MM.1S (cell line): ENCODE measurements at regions not wholly inside any gene's neighbourhood (a gene's known extent, or its start where the extent isn't known, plus 50 kb on each side); places are given as distances from the start of the nearest gene placed in this dataset.

Source experiments
- DNase-seq: peaks from one replicate; pipeline ENCODE4 v3.0.0-alpha.2; 2015
- H2AFZ ChIP-seq: fragments of 300-600 bp; sonication (generic); 2 replicates; pipeline ENCODE4 v1.6.0; 2016; ENCODE audit warnings: antibody characterized with exemption, low read length
- H3F3A ChIP-seq: fragments of 300-600 bp; sonication (generic); 2 replicates; pipeline ENCODE4 v1.6.1; 2016; ENCODE audit warnings: mild to moderate bottlenecking, antibody characterized with exemption, low read length, moderate library complexity, mixed read lengths; ENCODE audit not compliant: insufficient read depth
- H3K27ac ChIP-seq: fragments of 300-600 bp; sonication (generic); 2 replicates; pipeline ENCODE4 v1.5.1; 2016; ENCODE audit warnings: mild to moderate bottlenecking, low read length
- H3K27me3 ChIP-seq: fragments of 300-600 bp; sonication (generic); replicated peaks from 2 replicates; pipeline ENCODE4 v1.6.0; 2016; ENCODE audit warnings: low read length; ENCODE audit not compliant: insufficient read depth
- H3K36me3 ChIP-seq: fragments of 300-600 bp; sonication (generic); replicated peaks from 2 replicates; pipeline ENCODE4 v1.6.1; 2016; ENCODE audit warnings: mild to moderate bottlenecking, low read length, mixed read lengths; ENCODE audit not compliant: insufficient read depth
- H3K4me1 ChIP-seq: fragments of 300-600 bp; sonication (generic); 2 replicates; pipeline ENCODE4 v1.6.1; 2016; ENCODE audit warnings: low read length, mixed read lengths
- H3K4me2 ChIP-seq: fragments of 300-600 bp; sonication (generic); 2 replicates; pipeline ENCODE4 v1.6.0; 2016; ENCODE audit warnings: low read depth, low read length
- H3K4me3 ChIP-seq: fragments of 300-600 bp; sonication (generic); 2 replicates; pipeline ENCODE4 v1.5.1; 2016; ENCODE audit warnings: low read length, mixed read lengths
- H3K79me2 ChIP-seq: fragments of 300-600 bp; sonication (generic); 2 replicates; pipeline ENCODE4 v1.6.1; 2016; ENCODE audit warnings: mixed run types, low read length, mixed read lengths
- H3K9ac ChIP-seq: fragments of 300-600 bp; sonication (generic); 2 replicates; pipeline ENCODE4 v1.6.1; 2016; ENCODE audit warnings: low read length, mixed read lengths
- H3K9me2 ChIP-seq: fragments of 300-600 bp; sonication (generic); replicated peaks from 2 replicates; pipeline ENCODE4 v1.6.1; 2016; ENCODE audit warnings: mild to moderate bottlenecking, low read length, mixed read lengths; ENCODE audit not compliant: insufficient read depth
- H3K9me3 ChIP-seq: fragments of 300-600 bp; sonication (generic); replicated peaks from 2 replicates; pipeline ENCODE4 v1.6.1; 2016; ENCODE audit warnings: mild to moderate bottlenecking, low read length, mixed read lengths; ENCODE audit not compliant: insufficient read depth
- H4K20me1 ChIP-seq: fragments of 300-600 bp; sonication (generic); 2 replicates; pipeline ENCODE4 v1.6.1; 2016; ENCODE audit warnings: mild to moderate bottlenecking, low read length, moderate library complexity, mixed read lengths; ENCODE audit not compliant: insufficient read depth
- CTCF ChIP-seq: fragments of 300-600 bp; sonication (generic); IDR thresholded peaks from 2 replicates; pipeline ENCODE4 v1.5.1; 2016; ENCODE audit warnings: antibody characterized with exemption, low read length, mixed read lengths
- EZH2 ChIP-seq: fragments of 300-600 bp; sonication (generic); optimal IDR thresholded peaks from 2 replicates; pipeline ENCODE3; 2017; ENCODE audit warnings: low read depth, mild to moderate bottlenecking, antibody characterized with exemption, low read length, mixed read lengths
- EZH2phosphoT487 ChIP-seq: fragments of 300-600 bp; sonication (generic); IDR thresholded peaks from 2 replicates; pipeline ENCODE4 v1.6.1; 2018; ENCODE audit warnings: antibody characterized with exemption, low read length

- no peak overlapping the region for H3K27ac ChIP-seq
- H3K9me3 ChIP-seq, result no peaks in the 10 kb centered on the region
- H3K27me3 ChIP-seq, result no peaks in the 10 kb centered on the region
- no peaks in the 10 kb centered on the region for H4K20me1 ChIP-seq
- TF ChIP-seq CTCF (no peak), EZH2 (no peak), EZH2phosphoT487 (no peak)
- no peaks in the 10 kb centered on the region for H3K36me3 ChIP-seq
- H3K4me3 ChIP-seq, result no peak overlapping the region
- H3K4me2 ChIP-seq, result no peak overlapping the region
- H3K9ac ChIP-seq, result no peak overlapping the region
- no peak for DNase-seq
- H3K9me2 ChIP-seq, result no peaks in the 10 kb centered on the region
- no peak overlapping the region for H2AFZ ChIP-seq
- H3K4me1 ChIP-seq, result no peaks in the 10 kb centered on the region
- no peaks in the 10 kb centered on the region for H3K79me2 ChIP-seq
- H3F3A ChIP-seq, result no peaks in the 10 kb centered on the region
Observed at GRCh38 chrX:99095965-99096635, 1314.0 kb downstream of the PCDH19 start.

- Histone ChIP-seq H3K27ac (no peak overlapping the region), H3K9ac (no peak overlapping the region), H4K20me1 (no peaks in the 10 kb centered on the region), H3K4me1 (no peaks in the 10 kb centered on the region), H3K4me3 (no peak overlapping the region), H2AFZ (no peak overlapping the region), H3K9me3 (no peaks in the 10 kb centered on the region), H3K4me2 (no peak overlapping the region), H3K36me3 (no peaks in the 10 kb centered on the region), H3K79me2 (no peaks in the 10 kb centered on the region), H3K9me2 (no peaks in the 10 kb centered on the region), H3F3A (no peaks in the 10 kb centered on the region), H3K27me3 (no peaks in the 10 kb centered on the region)
- DNase-seq, result no peak
- TF ChIP-seq EZH2, result no peak
Observed at GRCh38 chrX:99091459-99091858, 1318.6 kb downstream of the PCDH19 start.

GRCh38 chrX:99078301-99078700 is 1331.8 kb downstream of the PCDH19 start:
- H3F3A ChIP-seq, result no peaks in the 10 kb centered on the region
- no peaks in the 10 kb centered on the region for H3K9me3 ChIP-seq
- H3K27me3 ChIP-seq, result no peaks in the 10 kb centered on the region
- no peaks in the 10 kb centered on the region for H3K4me1 ChIP-seq
- no peak overlapping the region for H3K4me3 ChIP-seq
- DNase-seq, result no peak
- no peak overlapping the region for H2AFZ ChIP-seq
- TF ChIP-seq EZH2phosphoT487, result no peak
- no peak for TF ChIP-seq CTCF
- TF ChIP-seq EZH2, result no peak
- no peaks in the 10 kb centered on the region for H3K79me2 ChIP-seq
- no peaks in the 10 kb centered on the region for H3K9me2 ChIP-seq
- no peak overlapping the region for H3K4me2 ChIP-seq
- no peak overlapping the region for H3K27ac ChIP-seq
- no peaks in the 10 kb centered on the region for H4K20me1 ChIP-seq
- H3K9ac ChIP-seq, result no peak overlapping the region
- no peaks in the 10 kb centered on the region for H3K36me3 ChIP-seq

- no peak overlapping the region for H3K27ac ChIP-seq
- no peaks in the 10 kb centered on the region for H3K4me1 ChIP-seq
- DNase-seq, result no peak
- H3K9ac ChIP-seq, result no peak overlapping the region
- H3K79me2 ChIP-seq, result no peaks in the 10 kb centered on the region
- no peak for TF ChIP-seq EZH2phosphoT487
- TF ChIP-seq CTCF, result no peak
- no peak for TF ChIP-seq EZH2
- no peak overlapping the region for H3K4me2 ChIP-seq
- H3F3A ChIP-seq, result no peaks in the 10 kb centered on the region
- no peaks in the 10 kb centered on the region for H3K27me3 ChIP-seq
- no peak overlapping the region for H3K4me3 ChIP-seq
- no peaks in the 10 kb centered on the region for H3K9me3 ChIP-seq
- no peaks in the 10 kb centered on the region for H3K36me3 ChIP-seq
- no peak overlapping the region for H2AFZ ChIP-seq
- no peaks in the 10 kb centered on the region for H3K9me2 ChIP-seq
- H4K20me1 ChIP-seq, result no peaks in the 10 kb centered on the region
Observed at GRCh38 chrX:99077099-99077498, 1333.0 kb downstream of the PCDH19 start.
